Ishikawa (cell line): ENCODE measurements at regions not wholly inside any gene's neighbourhood (a gene's known extent, or its start where the extent isn't known, plus 50 kb on each side); places are given as distances from the start of the nearest gene placed in this dataset.

Experiments used
- CEBPB ChIP-seq: IDR thresholded peaks from 2 replicates; pipeline ENCODE4 v1.6.1; 2012
- CREB1 ChIP-seq: IDR thresholded peaks from 2 replicates; pipeline ENCODE4 v1.6.1; 2012; ENCODE audit warnings: low read depth
- EGR1 ChIP-seq: IDR thresholded peaks from 2 replicates; pipeline ENCODE4 v1.6.1; 2012
- EP300 ChIP-seq: IDR thresholded peaks from 2 replicates; pipeline ENCODE4 v1.6.1; 2012; ENCODE audit warnings: borderline replicate concordance
- FOXM1 ChIP-seq: IDR thresholded peaks from 2 replicates; pipeline ENCODE4 v1.6.1; 2012; ENCODE audit warnings: low read depth, borderline replicate concordance
- NFIC ChIP-seq: IDR thresholded peaks from 2 replicates; pipeline ENCODE4 v1.6.1; 2012
- RAD21 ChIP-seq: IDR thresholded peaks from 2 replicates; pipeline ENCODE4 v1.6.1; 2012; ENCODE audit warnings: low read depth
- TAF1 ChIP-seq: IDR thresholded peaks from 2 replicates; pipeline ENCODE4 v1.6.1; 2012; ENCODE audit warnings: low read depth, mild to moderate bottlenecking
- TCF12 ChIP-seq: IDR thresholded peaks from 2 replicates; pipeline ENCODE4 v1.6.1; 2012; ENCODE audit warnings: low read depth
- TEAD4 ChIP-seq: IDR thresholded peaks from 2 replicates; pipeline ENCODE4 v1.6.1; 2012
- USF1 ChIP-seq: IDR thresholded peaks from 2 replicates; pipeline ENCODE4 v1.6.1; 2012
- YY1 ChIP-seq: IDR thresholded peaks from 2 replicates; pipeline ENCODE4 v1.6.1; 2012; ENCODE audit warnings: low read depth
- ZBTB7A ChIP-seq: IDR thresholded peaks from 2 replicates; pipeline ENCODE4 v1.6.1; 2012; ENCODE audit warnings: low read depth
- TF ChIP-seq, protein P1 (sequence below): IDR thresholded peaks from 2 replicates; pipeline ENCODE4 v1.6.1; 2012
- TF ChIP-seq, protein P2 (sequence below): IDR thresholded peaks from 2 replicates; pipeline ENCODE4 v1.6.1; 2012; ENCODE audit warnings: low read depth, mild to moderate bottlenecking

GRCh38 chr5:175109058-175109755 is 334.8 kb downstream of the DRD1 start:
- TF ChIP-seq FOXM1, result no peak

DNA sequence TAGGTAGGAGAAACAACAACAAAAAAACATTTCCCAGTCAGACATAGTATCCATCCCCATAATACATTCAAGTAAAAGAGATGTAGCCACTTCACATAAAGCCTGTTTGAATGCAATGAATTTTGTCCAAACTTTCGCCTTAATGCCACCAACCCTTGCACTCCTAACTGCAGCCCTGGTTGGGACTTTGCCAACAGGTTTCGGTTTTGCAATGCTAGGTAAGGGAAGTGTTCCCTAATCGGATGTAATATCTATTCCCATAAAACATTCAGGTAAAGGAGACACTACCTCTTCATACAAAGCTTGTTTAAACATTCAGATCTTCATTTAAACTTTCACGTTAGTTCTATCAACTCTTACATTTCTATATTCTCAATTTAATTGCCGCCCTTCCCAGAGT is 336.1 kb downstream of the DRD1 start:
- no peak for TF ChIP-seq CREB1
- no peak for TF ChIP-seq EP300
- no peak for TF ChIP-seq ZBTB7A
- TF ChIP-seq, protein P1, sequence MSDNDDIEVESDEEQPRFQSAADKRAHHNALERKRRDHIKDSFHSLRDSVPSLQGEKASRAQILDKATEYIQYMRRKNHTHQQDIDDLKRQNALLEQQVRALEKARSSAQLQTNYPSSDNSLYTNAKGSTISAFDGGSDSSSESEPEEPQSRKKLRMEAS, result no peak
- TF ChIP-seq RAD21, result no peak
- no peak for TF ChIP-seq USF1
- no peak for TF ChIP-seq TEAD4
- TF ChIP-seq YY1, result no peak
- TF ChIP-seq EGR1, result no peak
- TF ChIP-seq TCF12, result no peak
- TF ChIP-seq FOXM1, result no peak
- no peak for TF ChIP-seq NFIC
- no peak for TF ChIP-seq TAF1
- TF ChIP-seq, protein P2, sequence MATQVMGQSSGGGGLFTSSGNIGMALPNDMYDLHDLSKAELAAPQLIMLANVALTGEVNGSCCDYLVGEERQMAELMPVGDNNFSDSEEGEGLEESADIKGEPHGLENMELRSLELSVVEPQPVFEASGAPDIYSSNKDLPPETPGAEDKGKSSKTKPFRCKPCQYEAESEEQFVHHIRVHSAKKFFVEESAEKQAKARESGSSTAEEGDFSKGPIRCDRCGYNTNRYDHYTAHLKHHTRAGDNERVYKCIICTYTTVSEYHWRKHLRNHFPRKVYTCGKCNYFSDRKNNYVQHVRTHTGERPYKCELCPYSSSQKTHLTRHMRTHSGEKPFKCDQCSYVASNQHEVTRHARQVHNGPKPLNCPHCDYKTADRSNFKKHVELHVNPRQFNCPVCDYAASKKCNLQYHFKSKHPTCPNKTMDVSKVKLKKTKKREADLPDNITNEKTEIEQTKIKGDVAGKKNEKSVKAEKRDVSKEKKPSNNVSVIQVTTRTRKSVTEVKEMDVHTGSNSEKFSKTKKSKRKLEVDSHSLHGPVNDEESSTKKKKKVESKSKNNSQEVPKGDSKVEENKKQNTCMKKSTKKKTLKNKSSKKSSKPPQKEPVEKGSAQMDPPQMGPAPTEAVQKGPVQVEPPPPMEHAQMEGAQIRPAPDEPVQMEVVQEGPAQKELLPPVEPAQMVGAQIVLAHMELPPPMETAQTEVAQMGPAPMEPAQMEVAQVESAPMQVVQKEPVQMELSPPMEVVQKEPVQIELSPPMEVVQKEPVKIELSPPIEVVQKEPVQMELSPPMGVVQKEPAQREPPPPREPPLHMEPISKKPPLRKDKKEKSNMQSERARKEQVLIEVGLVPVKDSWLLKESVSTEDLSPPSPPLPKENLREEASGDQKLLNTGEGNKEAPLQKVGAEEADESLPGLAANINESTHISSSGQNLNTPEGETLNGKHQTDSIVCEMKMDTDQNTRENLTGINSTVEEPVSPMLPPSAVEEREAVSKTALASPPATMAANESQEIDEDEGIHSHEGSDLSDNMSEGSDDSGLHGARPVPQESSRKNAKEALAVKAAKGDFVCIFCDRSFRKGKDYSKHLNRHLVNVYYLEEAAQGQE, result no peak

DNA sequence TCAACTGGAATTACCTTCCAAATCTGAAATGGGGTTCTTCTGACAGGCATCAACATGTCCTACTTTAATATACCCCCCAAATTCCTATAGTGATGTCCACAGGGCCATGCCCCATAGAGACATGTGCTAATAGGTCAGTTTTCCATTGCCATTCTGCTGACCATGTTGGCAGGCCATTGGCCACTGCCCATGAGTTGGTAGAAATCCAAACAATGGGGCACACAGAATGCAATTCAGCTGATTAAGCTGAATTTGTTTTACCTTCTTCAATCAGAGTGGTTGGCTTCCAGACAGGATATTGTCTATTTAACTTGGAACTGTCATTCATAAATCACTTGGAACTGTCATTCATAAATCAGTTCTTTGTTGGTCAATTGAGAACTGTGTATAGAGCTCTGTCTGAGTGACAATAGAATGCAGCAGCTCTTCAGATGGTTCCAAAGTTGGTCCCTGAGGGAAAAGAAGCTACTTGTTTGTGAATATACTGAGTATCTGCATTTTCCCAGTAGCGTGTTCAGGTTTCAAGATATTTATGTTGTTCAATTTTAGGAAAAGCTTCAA is 336.9 kb downstream of the DRD1 start:
- TF ChIP-seq TCF12 (no peak), USF1 (no peak), CREB1 (no peak), EGR1 (no peak), ZBTB7A (no peak), YY1 (no peak), NFIC (no peak), TEAD4 (no peak), CEBPB (no peak), RAD21 (no peak), FOXM1 (no peak), EP300 (no peak), TAF1 (no peak)
- TF ChIP-seq, protein P1, result no peak
- TF ChIP-seq, protein P2, result no peak

GRCh38 chr5:175104677-175105076 is 339.3 kb downstream of the DRD1 start:
- no peak for TF ChIP-seq ZBTB7A
- no peak for TF ChIP-seq USF1
- TF ChIP-seq EGR1, result no peak
- no peak for TF ChIP-seq CEBPB
- no peak for TF ChIP-seq NFIC
- no peak for TF ChIP-seq TEAD4
- no peak for TF ChIP-seq TCF12
- TF ChIP-seq, protein P2, result no peak
- TF ChIP-seq, protein P1, result no peak
- no peak for TF ChIP-seq YY1
- no peak for TF ChIP-seq RAD21
- no peak for TF ChIP-seq CREB1
- no peak for TF ChIP-seq EP300
- no peak for TF ChIP-seq FOXM1
- no peak for TF ChIP-seq TAF1
